ENCODE measurements at regions not wholly inside any gene's neighbourhood (a gene's known extent, or its start where the extent isn't known, plus 50 kb on each side); places are given as distances from the start of the nearest gene placed in this dataset.
A peak's percentile ranks its signal among the peaks of the same experiment; 100 is the strongest.

DNA sequence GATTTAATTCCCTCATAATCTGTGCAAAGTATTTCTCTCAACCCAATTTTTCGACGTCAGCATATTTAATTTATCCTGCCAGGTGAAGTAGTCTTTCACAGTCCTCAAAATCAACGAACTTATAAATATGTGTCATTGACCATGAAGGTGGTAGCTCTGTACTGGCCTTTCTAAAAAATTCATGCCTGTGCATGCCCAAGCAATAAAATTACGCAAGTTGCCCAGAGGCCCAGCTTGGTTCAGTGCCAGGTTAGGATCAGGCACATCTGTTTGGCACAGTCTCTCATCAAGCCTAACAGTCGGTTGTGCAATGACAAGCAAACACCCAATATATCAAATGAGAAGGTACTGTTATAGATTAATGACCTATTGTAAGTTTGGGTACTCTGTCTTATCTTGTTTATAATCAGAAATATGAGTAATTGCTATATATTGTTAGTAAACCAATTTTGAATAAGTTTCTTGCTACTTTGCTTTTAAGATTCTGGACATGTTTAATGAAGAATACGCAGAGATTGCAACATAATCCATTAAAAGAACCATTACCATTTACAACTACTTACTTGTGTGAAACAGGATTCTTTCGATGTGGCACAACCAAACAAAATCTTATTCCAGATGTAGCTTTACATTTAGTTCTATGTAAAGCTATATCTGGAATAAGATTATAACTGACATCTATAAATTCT, 159.0 kb upstream of the IL12A start:
- DNase-seq = peak; percentile 78

DNA sequence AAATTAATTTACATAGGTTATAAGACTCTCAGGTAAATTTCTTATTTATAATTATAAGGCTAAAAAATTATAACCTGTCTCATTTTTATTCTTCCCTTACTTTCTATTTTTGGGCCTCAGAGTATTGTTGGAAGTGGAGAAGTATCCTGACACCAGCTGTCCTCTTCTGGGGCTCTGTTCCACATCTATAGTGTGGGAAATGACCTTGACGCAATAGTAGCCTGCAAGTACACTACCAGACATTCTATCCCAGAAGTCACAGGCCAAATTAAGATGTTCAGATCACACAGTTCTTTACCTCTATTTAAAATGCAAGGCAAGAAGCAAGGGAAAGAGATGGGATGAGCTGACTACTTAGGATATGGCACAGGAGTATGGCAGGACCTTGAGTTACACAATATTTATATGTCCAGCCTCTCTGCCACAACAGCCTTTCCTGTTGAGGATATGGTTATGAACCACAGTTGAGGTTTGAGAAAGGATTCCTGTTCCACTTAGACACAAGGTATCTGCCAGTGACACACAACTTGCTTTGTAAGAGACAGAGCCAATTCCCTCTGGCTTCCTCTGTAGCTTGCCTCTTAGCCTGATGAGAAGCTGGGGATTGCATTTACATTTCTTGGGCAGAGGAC, 158.0 kb upstream of the IL12A start:
- no peak for DNase-seq

DNA sequence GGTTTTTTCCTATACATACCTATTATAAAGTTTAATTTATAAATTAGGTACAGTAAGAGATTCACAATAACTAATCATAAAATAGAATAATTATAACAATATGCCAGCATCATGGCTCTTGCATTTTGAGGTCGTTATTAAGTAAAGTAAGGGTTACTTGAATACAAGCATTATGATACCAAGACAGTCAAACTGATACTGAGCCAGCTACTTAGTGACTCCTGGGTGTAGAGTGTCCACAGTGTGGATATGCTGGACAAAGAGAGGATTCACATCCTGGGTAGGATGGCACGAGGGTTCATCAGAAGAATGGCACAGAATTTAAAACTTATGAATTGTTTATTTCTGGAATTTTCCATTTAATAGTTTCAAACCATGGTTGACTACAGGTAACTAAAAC, 157.2 kb upstream of the IL12A start:
- DNase-seq = no peak

DNA sequence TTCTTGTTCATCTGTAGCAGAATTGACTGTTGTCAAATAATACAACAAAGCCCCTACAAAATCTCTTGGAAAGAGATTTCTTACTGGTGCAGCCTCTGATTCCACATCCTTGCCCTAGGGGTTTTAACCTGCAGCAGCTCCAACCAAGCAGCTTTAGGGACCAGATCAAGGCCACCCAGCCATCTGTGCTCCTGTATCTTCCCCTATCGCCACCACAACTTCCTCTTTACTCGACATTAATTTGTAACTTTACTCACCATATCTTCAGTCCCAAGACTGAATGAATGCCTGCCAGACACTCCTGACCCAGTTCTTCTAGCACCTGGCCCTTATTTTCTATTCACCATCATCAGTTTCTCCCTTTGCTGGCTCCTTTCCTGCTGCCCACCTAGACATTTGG, 156.6 kb upstream of the IL12A start:
- DNase-seq = no peak

DNA sequence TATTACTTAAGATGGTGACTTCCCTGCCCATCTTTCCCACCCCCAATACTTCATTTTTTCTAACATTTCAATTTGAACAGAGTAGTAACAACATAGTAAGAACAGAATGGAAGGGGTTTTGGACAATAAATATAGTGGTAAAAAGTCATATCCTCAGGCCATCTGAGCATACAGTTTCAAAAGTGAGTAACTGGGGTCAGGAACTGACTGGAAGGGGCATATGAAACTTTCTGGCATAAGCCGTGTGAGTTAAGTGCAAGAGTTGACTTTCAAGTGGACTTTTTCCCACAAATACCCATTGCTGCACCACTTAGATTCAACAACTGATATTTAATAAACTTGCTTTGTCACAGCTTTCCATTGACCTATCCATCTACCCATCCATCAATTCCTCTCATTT, 153.5 kb upstream of the IL12A start:
- no peak for DNase-seq

DNA sequence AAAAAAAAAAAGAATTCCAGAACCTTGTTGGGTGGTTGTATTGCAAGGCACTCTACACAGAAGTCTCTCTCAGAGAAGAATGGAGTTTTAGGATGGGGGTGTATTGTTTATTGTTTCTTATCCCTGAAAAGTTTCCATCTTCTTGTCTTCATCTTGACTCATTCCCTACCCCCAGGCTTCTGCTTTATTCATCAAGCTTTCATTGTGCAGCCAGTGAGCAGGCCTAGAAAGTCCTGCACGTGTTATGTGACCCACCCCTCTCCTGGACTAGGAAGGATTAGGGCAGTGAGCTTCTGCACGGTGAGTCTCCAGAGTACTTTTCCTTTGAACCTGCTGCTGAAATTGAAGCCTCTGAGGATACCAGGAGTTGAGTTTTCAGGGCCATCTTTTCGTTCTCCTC, 150.9 kb upstream of the IL12A start:
- no peak for DNase-seq

DNA sequence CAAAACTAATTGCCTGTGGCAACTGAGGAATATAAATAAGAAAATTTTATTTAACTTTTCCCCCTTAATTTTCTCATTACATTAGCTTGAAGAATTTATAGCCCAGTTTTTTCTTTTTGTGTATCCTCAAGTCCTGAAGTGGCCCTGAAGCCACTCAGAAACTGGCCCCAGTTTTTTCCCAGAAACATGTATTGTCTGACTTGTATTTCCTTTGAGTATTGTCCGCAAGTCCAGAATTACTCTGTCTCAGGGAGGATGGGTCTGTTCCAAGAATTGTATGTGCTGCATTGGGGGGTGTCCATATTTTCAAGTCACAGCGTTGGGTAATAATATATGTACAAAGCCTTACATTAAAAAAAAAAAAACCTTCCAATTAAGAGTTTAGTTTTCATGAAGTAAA, 149.7 kb upstream of the IL12A start:
- DNase-seq = no peak

DNA sequence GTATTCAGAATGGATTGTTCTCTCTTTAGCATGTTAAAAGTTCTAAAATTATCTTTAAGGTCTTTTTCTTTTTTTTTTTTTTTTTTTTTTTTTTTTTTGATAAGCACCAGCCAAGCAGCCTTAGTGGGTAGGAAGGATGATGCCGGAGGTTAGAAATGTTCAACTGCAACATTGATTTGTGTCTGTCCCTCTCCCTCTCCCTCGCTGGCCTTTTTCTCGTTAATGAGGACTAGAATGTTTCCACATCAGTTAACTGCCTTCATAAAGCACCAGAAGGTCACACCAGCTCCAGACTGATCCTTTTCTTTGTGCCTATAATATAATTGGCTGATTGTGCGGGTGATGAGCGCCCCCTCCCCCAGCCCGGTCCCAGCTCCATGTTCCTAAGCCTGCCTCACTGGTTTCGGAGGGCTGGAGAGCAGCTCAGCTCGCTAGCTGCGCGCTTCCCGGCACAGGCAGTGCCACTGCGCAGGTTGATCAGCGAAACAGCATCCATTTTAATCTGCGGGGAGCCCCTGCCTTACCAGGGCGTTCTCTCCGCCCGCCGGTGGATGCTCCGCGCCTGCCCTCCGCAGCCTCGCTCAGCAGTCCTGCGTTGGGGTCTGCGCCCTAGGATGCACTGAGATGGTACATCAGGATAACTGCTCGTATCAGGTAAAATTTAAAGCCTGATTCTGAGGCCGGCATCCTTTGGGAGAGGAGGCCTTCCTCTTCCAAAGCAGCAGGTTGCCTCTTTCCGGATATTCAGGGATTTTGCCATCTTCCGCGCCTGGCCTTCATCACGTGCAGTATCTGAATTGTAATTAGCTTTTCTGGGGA, 148.9 kb upstream of the IL12A start, which contains the start of gene SCHIP1:
Gene SCHIP1 (plus strand): TSS at position 301 of the 819 bp plus-strand sequence.
- no peak for DNase-seq

DNA sequence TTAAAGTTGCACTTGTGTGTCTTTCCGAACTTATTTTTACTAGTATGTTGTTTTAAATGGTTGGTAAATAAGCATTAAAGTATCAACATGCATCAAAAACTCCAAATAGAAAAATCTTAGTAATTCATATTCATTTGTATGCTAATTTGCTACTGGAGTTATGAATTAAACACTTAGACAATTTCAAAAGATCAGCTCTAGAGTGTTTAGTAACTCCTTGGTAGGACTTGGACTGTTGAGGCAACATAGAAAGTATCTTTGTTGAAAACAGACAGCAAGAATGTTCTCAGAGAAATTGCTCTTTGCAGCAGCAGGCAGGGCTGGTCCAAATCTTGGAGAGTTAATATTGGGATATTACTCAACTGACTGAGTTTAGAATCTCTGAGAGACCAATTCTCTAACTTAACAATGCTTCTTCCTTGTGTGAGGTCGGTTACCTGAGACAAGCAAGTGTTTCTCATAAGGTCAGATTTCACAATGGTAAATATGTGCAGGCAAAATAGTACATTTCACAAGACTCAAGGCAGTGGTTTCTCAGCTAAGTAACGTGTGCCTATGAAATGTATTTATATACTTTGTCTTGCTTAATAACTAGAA, 147.8 kb upstream of the IL12A start:
- DNase-seq = no peak

DNA sequence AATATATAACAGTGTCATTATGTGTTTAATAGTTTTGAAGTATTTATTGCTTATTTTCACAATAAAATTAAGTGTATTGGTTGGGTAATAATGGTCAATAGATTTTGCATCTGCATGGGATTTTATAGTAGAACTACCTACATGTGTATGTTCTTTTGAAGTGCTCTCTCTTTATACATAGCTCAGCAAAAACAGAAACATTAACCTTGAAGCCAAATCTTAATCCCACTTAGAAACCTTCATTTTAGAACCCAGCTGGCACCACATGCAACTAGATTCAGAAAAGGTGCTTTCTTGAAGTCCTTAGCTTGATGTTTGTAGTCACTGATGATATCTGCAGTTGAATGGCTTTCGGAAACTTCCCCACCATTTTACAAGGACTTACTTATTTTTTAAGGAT, 146.9 kb upstream of the IL12A start:
- DNase-seq = no peak

DNA sequence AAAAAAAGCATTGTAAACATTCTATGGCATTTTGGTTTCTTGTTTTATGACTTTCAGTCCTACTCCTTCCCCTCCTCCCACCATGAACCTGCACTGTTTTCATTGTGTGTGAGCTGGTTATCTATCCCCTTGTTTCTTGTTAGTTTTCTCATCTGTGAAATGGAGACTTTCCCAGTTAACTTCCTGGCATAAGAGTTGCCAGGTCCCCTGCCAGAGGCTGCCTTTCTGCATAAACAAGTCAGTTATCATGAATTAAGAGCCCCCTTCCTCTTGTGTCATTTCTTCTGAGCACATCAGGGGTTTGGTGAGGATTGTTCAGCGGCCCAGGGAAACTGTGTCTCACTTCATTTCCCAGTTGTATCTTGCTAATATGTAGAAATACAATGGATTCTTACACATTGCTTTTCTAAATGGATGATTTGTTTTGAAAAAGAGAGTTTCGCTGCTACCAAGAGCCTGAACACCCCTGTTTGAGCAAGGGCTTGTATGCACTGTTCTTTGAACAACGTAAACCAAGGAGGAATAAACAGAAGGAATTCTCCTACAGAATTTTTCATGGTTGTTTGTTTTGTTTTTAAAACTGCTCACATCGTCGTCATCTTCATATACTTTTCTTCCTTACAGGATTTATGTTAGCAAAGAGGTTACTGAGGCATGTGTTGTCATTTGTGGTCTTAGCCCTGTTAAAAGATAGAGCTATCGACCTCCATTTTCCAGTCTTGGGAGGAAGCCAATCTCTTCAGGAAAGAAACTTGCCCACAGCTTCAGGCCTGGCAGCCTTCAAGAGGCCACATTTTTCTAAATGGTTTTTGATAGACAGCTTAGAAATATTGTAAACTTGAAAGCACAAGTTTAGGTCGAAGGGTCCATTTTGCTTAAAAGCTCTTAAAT, 144.6 kb upstream of the IL12A start:
- DNase-seq = no peak

DNA sequence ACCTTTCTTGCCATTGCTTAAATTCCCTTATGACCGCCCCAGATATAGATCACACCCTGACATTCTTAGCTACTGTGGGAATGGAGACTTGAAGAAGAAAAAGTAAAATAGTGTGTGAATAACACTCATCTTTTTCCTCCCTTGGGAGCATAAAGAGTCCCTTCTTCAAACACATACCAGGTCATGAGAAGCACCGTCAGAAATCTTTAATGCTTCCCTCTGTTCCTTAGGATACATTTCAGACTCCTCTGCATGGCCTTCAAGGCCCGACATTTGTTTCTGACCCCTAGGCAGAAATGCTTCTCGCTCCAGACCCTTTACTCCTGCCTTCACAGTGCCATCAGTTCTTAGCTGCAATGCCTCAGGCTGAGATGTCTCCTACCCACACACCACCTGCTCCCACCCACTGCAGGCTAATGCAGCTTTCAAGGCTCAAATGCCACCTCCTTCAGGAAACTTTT, 143.8 kb upstream of the IL12A start:
- DNase-seq = no peak

DNA sequence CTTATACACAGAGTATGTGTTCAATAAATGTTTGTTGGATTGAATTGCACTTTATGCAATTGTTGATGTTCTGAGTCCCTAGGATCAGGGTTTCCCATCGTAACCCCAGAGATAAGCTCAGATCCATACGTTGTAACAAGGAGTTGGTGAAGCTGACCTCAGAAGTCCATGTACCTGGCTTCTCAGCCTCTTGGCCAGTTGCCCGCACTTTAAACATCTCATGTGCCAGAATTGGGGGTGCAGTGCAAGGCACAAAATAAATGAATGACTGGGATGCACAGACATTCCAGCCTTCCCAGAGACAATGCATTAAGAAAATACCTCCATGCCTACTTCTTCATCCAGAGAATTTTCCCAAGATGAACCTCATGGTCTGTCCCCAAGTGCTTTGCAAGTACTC, 142.9 kb upstream of the IL12A start:
- DNase-seq = no peak

DNA sequence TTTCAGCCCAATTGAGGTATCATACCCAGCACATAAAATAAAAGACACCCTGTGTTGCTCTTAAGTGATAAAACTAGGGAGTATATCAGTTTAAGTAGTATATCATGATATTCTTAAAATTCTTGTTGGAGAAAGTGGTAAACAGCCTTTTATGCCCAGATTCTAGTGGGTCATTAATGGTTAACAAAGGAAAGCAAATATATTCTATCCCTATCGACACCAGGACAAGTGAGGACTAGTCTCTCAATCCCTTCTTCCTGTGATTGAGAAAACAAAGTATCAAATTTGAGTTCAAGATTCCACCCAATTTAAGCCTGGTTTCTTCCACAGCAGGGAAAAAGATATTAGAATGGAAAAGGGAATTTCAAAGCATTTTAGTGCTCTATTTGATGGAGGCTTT, 142.4 kb upstream of the IL12A start:
- no peak for DNase-seq

DNA sequence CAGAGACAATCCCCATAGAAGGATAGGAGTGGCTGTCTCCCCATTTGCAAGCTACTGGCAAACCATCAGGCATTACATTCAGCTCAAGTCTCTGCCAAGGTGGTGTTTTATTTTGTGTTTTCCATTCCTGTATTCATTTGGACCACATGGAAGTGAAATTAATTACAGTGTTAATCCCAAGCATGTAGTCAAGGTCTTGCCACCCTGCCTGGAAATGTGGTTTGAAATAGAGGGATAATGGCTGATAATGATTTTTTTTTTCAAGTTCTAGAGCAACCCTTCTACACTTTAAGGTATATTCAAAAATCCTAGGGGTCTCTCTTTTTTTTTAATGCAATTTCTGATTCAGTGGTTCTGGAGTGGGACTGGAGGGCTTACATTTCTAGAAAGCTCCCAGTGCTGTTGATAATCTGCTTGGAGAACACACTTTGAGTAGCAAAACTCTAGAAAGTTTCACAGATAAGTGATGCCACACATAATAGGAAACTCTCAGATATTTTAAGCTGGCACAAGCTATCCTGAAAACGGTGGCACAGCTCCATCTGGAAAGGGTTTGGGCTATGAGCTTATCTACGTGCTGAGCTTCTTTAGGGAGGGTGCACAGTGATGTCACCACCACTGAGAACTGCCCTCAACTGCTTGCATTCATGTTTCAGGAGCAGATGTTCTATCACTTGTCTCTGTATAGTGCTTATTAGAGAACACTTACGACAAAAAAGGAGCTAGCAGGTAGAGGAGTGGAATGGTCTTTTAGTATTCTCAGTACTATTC, 140.1 kb upstream of the IL12A start:
- no peak for DNase-seq

DNA sequence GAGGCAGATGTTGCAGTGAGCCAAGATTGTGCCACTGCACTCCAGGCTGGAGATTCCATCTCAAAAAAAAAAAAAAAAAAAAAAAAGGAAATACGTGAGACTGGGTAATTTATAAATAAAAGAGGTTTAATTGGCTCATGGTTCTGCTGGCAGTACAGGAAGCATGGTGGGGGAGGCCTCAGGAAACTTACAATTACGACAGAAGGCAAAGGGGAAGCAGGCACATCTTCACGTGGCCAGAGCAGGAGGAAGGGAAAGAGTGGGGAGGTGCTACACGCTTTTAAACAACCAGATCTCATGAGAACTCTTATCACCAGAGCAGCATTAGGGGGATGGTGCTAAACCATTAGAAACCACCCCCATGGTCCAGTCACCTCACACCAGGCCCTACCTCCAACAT, 138.2 kb upstream of the IL12A start:
- DNase-seq = no peak

DNA sequence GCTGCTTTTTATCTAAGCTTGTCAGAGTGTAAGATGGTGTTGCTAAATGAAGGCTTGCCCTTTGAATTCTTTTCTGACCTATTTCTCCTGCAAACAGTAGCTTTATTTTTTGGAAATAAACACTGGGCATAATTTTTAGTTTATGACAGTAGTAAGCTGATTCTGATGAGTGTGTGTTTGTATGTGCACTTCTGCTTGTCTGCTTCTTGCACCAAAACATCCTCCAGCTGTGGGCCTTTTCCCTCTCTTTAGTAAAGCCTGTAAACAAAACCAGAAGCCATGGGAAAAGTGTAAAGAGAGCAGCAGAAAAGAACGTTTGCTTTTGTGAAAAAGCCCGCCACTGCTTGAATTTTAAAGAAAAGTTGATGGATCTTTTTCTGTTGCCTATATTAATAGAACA, 136.4 kb upstream of the IL12A start:
- no peak for DNase-seq

DNA sequence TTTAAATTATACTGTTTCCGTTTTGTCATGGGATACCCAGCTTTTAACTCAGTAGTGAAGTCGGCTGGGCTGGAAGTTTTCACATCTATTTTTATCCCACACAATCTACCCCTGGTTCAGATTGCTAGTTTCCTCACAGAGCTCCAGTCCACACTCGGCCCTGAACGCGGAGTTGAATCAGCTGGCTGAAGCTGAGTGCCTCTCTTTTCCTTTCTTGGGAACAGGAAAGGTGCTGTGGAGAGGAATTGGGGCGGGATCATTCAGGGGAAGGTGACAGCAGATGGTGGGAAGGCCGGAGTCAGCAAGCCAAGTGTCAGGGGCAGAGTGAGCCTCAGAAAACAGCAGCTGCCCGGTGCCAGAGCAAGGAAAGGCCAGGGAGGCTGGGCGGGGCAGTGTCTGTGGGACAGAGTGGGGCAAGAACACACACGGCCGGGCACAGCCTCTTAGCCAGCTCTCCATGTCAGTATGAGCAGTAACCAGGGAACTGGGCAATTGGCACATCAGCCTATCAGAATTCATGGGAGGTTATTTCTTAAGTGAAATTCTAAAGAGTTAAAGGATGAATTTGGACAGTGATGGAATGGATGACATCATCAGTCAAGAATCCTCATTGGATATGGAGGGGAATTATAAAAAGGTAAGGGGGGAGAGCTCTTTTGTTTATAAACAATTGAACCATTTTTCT, 135.7 kb upstream of the IL12A start:
- peak; percentile 51 for DNase-seq

DNA sequence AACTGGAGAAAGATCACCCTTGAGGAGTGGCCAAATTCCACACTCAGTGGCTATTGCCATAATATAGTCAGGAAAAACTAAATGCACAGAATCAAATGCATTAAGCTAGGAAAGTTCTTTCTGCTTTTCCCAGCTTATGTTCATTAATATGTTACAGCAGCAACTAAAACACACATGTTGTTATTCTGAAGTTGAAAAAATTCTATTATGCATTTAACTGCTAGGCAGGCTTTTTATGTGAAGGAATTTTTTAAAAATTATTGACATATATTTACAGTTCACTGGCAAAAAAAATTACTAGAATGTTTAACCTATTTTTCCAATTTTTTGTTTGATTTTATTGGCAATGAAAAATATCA, 135.2 kb upstream of the IL12A start:
- DNase-seq = no peak

DNA sequence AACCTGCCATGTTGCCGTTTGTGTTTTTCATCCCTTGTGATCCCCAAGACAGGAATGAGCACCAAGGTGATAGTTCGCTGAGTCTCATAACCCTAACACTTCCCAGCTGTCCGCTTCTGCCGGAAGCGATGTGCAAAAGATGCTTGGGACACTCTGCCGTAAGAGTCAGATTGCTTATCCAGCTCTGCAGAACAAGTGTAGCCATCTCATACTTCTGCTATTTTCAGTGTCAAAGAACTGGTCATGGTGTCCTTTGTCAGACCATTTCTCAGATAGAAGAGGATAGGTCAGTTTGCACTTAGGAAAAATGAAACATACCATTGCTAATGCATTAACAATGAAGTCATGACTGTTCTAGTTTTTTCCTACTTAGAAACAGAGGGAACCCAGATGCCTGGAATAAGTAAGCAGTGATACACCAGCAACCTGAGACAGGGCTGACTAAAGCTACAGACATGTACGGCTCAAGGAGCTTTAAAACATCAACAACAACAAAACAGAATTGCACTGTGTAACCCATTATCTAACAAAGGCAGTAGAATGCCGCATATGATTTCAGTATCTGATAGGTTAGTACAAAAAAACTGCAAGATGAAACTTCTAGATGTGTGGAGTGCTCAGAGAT, 134.0 kb upstream of the IL12A start:
- DNase-seq = peak; percentile 92

Data from fibroblast of skin of abdomen (primary cell).